NOMO-1 (cell line): ENCODE measurements at regions not wholly inside any gene's neighbourhood (a gene's known extent, or its start where the extent isn't known, plus 50 kb on each side); places are given as distances from the start of the nearest gene placed in this dataset.

Experiments used
- DNase-seq, 2 experiments: peaks; one replicate each; lab custom pipeline; 2025; ENCODE audit not compliant: unreplicated experiment in 2 of 2; lab: John Stamatoyannopoulos, UW

DNA sequence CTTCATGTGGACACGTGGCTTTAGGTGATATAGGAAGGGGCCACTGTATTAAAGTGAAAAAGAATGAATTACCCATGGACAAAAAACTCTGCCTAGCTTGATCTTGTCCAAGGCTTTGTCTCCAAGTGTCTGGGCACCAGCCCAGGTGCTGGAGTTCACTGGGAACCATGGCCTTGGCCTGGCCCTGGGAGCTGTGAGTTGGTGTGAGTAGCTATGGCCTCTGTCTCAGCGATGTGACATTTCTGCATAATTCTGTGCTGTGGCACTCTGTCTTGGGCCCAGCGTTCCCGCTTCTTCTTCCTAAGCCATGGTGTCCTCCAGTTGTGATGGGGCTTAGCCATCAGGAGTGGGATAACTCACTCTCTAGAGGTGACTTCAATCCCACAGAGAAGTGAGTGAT is 119.0 kb upstream of the PPP2R2D start:
- DNase-seq: no peak

DNA sequence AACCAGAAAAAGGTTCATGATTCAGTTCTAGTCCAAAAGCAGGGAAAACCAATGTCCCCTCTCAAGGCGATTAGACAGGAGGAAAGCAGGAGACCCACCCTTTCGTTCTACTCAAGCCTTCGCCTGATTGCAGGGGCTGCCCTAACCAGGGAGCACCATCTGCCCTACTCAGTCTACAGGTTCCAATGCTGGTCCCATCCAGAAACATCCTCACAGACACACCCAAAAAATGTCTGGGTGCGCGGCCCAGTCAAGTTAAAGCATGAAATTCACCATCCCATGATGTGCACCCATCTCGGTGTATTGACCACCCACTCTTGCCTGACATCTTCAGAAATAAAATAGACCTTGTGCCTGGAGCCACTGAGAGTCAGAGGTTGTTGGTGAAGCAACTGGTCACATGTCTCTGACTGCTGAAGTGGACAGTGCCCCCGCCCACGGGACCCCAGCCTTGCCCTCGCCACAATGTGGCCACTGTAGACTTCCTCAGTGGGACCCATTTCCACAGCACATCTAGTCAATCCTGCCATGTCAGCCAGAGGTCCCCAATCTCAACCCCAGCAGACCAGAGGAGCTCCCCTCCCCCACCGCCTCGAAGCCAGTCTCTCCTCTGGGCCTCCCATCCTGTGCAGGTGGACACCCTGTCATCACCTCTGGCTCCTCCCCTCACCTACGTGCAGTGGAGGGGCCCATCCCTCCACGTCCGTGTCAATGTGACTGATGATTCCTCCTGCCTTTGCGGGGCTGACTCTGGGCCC is 116.3 kb upstream of the PPP2R2D start:
- DNase-seq: no peak

DNA sequence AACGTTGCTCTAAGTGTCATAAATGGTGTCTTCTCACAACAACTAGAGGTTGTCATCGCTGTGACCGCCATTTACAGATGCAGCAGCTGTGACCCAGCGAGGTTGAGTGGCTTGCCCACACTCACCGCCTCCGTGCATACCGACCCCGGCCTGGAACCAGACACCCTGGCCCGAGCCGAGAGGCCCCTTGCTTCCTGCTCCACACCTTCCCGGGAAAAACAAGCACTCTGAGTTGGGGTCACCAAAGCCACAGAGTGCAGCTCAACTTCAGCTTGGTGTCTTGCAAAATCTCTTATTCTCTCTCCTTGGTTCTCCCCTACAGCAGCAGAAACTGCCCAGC is 115.7 kb upstream of the PPP2R2D start:
- DNase-seq: no peak

DNA sequence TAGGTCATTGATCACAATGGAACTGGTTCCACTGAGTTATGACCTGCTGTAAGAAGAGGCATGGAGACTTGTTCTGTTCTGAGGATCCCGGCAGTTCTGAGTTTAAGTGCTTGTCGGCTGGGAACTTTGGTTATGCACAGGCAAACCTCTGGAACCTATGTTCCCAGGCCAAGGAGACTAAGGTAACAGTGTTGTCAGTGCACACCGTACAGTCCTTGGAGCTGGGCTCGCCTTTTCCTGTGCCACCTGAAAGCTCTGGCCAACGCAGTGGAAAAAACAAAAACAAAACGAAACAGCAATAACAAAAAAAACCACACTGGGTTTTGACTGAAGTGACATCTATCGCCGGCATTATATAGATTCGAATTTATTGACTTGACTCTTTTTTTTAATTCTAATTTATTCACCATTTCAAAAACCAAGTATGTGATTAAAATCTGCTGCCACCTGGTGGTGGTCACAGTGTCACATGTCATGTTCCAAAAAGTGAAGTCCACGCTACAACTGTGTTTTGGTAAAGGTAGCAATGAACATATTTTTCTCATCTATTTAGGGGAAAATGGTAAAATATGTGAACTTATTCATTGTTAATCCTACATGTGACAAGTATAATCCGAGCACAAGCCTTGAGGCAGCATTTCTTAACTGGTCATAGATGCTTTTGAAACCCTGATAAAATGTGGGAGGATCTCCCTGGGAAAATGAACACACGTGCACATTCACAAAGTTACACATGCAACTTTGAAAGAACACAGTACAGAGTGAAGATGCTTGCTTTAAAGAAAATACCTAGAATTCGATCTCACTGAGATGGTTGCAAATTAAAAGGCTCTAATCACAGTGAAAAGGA is 113.8 kb upstream of the PPP2R2D start:
- peak in 1 of 2 experiments; percentile 2 for DNase-seq

DNA sequence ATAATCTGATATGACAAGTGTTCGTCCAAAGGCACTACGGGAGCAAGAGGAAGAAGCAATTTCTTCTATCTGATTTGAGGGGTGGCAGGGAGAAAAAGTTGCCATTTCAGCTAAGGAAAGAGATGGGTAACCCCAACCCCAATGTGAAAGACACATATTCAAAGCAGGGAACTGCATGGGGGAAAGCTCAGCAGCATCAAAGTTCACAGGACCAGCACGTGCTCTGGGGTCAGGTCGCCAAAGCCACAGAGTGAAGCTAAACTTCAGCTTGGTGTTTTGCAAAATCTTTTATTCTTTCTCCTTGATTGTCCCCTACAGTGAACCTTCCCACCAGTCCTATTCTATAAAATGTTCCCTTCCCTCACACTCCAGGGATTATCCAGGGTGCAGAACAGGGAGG is 112.8 kb upstream of the PPP2R2D start:
- no peak for DNase-seq

DNA sequence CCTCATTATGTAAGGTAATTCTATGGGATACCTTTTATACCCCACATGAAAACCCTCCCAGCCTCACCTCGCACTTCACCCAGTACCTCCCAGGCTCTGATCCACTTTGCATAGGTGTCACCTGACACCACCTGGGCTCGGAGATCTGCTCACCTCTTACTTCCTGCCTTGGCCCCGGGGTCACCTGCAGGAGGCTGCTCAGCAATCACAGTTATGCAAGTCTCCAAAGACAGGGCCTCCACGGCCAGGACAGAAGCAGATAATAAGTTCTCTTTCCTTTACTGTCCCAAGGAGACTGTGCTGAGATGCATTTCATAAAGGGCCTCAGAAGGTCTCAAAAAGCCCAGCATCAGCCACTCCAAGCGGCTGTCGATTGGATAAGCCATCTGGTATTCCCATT is 112.4 kb upstream of the PPP2R2D start:
- no peak for DNase-seq

DNA sequence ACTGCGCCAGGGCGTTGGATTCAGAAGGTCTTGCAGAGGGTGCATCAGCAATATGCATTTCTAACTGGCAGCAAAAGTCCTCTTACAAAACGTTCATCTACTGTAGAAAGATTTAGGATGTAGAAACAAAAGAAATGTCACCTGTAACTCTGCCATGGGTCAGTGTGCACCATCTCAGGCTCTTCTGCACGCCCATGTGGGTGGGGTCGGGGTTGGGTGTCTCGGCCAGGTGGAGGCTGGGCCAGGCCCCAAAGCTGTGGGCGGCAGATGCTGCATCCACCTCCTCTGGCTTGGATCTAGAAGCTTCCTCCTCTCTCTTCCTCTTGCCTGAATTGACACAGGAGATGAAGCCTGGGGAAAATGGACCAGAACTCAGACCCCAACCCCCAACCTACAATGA is 111.3 kb upstream of the PPP2R2D start:
- DNase-seq: no peak

DNA sequence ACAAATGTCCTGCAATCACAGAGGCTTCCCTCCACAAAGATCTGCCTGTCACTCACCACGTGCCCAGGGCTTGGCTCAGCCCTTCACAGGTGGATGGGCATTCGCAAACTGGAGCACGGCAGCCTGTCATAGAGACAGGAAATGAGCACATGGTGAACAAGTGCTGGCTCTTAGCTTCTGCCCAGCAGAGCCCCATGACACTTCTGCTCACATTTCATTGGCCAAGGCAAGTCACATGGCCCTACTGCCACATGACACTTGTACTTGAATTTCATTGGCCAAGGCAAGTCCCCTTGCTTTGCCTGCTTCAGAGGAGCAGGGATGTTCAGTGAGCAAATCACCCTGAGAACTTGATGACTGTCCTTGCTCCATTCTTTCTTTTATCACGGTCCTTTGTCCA is 110.8 kb upstream of the PPP2R2D start:
- DNase-seq: no peak

DNA sequence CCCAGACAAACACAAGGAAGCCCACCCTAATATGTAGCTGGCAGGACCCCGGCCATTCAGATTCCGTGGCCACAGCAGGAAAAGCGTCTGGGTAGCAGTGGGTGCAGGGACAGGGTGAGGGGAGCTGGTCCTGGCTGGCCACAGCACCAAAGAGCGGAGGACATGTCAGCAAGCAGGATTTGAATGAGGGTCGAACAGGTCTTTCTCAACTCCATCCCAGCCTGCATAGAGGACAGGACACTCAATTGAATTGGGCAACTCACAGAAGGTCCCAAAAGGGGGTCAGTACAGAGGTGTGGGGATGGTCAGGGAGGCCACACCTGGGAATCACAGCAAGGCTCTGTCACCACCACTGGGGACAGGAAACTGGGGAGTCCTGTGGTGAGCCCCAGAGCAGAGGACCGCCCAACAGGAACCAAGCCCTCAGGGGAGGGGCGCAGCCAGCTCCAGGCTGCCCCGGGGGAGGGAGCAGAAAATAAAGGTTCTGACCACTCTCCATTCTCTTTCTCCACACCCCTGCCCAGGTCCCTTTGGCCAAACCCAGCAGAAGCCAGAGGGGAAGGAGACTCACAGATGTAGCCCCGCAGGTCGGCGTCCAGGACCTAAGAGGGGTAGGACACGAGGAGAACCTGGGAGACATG is 108.7 kb upstream of the PPP2R2D start:
- no peak for DNase-seq

DNA sequence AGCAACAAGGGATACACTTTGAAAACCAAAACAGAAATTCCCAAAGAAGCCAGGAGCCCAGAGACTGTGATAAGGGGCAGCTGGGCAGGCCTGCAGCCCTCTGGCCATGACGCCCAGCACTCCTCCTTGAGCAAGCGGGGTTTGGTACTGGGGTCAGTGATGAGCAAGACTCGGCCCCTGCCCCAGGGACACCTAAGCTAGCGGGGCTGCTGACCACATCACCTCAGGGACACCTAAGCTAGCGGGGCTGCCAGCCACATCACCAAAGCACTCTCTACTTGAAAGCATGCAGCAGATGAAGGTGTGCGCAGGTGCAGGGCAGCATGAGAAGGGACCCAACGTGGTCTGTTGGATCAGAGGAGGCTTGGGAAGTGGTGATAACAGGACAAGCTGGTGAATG is 108.0 kb upstream of the PPP2R2D start:
- no peak for DNase-seq

DNA sequence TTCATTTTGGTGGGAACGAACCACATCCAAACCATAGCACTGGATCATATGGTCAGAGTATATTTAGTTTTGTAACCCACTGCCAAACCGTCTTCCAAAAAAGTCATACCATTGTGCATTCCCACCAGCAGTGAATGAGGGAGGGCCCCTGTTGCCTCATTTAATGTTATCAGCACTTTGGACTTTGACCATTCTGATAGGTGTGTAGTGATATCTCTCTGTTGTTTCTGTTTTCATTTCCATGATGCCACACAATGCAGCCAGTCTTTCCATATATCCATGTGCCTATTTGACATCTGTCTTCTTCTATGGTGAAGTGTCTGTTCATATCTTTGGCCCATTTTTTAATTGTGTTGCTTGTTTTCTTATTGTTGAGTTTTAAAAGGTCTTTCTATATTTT is 105.0 kb upstream of the PPP2R2D start:
- no peak for DNase-seq

DNA sequence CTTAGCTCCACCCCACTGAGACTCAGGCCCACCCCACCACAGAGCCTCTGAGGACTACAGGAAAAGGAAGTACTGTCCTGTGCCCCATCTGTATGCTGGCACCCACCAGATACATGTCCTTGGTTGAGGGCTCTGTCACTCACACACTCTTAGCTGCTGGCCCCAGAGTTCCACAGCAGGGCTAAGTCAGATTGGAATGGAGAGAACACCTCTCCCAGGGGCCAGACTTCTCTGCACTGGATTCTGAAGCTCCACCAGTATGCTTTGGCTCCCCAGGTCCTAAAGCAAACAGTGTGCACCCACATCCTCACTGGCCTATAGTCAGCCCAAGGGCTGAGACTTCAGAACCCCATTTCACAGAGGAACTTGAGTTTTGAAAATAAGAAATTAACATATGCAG is 103.2 kb upstream of the PPP2R2D start:
- DNase-seq: no peak

DNA sequence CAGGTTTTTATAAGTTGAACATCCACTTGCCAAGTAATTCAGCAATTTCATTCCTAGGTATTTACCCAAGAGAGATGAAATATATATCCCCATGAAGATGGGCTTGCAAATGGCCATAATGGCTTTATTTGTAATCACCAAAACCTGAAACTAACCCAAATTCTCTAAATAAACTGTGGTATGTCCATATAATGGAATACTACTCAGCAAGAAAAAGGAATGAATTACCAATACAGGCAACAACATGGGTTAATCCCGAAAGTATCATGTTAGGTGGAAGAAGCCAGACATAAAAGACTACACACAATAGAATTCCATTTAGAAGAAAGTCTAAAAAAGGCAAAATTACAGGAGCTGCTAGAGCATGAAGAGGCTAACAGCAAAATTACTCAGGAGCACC is 101.4 kb upstream of the PPP2R2D start:
- DNase-seq: no peak

DNA sequence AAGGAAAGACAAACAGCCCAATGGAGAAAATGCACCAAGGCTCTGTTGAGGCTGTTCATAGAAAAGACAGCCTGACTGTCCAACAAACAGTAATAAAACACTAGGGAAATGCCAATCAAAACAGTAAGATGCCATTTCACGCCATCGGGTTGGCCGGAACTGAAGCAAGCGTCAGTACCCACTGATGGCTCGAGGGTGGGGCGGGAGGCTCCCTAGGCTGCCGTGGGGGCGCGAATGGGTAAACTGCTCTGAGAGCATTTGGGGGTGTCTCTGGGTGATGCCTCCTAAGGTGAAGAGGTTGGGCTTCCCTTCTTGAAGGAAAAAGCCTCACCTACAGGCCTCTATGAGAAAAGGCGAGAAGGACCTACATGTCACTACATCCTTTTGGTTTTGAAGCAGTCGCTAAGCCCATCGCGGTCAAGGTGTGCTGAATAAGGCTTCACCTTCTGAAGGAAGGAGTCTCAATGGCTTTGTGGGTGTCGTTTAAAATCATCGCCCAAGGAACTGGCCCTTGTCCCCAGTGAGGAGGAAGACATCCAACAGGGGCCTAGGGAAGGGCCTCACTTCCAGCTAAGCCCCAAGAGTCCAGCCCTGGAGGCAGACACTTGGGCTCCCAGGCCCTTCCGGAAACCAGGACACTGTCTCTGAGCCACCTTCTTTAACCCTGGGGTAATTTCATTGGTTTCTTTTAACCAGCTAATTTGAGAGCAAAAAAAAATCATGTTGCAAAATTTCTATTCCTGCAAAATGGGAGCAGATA is 98.5 kb upstream of the PPP2R2D start:
- no peak for DNase-seq

DNA sequence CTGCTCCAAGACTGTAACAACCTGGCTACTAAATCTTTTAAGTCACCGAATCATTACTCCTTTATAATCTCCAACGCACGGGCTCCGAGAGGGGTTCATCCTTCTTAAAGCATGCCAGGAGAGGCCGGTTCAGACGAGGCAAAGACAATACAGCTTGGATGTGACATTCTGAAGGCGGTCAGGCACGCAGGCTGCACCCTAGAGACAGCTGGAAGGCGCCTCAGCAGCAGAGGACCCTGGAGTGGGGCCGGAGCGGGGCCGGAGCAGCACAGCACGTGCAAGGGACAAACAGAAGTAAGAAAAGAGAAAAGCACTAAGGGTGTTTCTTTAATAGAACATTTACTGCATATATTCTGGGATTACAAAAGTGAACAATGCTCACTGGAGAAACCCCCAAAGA is 97.8 kb upstream of the PPP2R2D start:
- no peak for DNase-seq

DNA sequence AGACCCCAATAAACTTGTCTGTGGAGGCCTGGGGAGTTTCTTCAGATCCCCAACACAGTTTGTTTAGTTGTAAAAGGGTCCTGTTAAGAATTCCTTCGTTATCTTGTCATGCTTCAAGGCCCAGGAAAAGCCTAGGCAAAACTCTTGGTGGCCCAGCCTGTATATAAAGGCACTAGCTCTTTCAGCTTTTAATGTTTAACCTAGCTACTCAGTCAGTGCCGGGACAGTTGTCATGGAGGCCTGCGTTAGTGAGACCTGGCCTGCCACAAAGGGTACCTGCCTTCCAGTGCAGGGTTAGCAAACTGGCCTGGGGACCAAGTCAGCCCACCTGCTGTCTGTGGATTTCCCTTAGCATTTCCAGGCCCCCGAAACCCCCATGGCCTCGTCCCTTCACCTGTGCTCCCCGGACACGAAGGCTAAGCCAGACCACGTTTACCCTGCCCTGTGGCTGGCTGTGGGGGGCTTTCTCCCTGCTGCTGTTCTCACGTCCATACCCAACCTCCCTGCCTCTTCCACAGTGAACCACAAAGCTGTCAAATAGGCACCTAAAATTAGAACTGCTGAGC is 96.9 kb upstream of the PPP2R2D start:
- DNase-seq: no peak

DNA sequence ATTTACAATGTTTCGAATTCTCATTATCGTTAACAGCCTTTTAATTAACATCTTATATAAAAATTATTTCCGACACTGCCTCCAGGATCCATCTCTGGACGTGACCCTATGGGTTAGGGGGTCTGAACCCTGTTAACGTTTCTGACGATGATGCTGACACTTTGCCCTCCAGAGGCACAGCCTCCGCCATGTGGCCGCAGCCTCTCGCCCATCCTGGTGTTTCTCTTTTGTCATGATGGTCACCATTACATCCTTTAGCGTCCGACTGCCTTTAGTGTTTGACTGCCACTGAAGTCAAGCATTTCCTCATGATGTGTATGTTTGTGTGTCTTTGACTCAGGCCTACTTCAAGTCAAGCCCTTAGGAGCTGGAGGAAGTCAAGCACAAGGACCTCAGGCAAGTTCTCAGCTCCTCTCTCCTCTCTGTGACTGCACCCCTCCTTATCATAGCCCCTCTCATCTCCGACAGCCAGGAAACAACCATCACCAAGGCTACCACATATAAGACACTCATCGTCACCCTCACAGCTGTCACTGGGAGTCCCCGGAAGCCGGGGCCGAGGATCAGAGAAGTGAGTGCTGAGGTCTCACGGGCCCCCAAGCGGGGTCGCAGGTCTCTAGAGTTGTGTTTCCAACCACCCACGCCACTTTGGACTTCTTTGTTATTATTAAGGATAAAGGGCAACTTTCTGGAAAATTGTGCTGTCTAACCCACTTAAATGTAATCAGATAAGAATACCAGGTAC is 96.1 kb upstream of the PPP2R2D start:
- no peak for DNase-seq

DNA sequence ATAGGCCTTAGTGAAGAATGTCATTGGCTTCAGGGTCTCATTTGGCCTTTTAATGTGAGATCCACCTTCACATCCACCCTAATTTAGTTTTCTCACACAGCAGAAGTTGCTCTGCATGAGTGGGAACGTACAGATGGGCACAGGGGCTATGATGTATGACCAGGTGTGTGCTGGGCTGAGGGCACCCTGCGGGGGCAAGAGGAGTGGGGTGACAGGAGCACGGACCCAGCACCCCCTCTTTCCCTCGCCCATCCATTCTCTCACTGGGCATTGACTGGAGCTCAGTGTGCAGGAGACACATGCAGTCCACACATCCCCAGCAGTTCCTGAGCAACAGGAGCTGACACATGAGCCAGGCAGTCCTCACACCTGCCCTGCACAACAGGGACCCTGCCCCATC is 95.1 kb upstream of the PPP2R2D start:
- DNase-seq: no peak

DNA sequence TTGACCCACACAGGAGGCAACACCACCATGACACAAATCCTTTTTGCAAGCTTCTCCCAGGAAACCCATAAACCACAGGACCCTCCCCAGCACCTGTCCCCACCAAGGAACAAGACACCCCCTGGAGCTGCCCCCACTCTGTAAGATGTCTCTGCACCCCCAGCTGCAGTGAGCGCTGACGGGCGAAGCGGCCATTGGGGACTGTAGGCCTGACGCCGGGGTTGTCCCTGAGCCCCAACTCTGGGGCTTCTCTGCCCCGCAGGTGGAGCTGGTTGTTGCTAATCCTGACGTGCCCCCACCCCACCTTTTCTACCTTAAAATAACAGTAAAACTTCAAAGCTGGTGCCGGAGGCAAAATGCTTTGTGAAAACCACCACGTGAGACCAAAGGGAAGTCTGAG is 94.7 kb upstream of the PPP2R2D start:
- DNase-seq: no peak

DNA sequence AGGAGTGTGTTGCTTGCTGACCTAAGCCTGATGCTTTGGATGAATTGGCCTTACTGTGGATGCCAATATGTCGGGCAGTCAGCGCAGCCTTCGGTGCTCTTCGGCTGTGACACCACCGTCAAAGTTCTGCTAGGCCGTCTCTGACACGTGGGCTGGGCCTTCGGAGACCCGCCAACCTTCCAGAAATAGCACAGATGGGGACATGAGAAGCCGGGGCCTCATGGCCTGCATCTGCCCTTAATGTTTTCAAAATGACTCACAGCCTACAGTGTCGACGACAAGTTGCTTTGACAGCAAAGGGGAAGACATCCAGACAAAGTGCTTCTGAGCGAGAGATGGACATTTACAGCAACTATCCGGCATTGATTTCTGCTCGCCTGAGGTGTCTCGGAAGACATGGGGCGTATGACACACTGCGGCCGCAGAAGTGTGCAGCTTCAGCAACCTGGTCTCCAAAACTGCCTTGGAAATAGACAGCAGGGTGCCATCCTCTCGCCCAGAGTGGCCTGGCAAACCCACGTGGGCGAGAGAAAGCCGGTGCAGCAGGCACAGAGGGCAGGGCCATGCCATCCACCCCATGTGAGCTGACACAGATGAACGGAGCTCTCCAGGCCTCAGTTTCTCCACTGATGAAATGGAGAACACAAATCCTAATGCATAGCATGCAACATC is 94.0 kb upstream of the PPP2R2D start:
- no peak for DNase-seq
